Muscle layer of colon (tissue), 2 donors: ENCODE measurements at regions not wholly inside any gene's neighbourhood (a gene's known extent, or its start where the extent isn't known, plus 50 kb on each side); places are given as distances from the start of the nearest gene placed in this dataset.

ENCODE experiments used
- H3K27ac ChIP-seq: one replicate; pipeline ENCODE4 v1.7.0; 2013; ENCODE audit warnings: low read depth, mild to moderate bottlenecking, low read length, moderate library complexity
- H3K27me3 ChIP-seq, 2 donors: one replicate each; pipeline ENCODE4 v1.7.0; 2013; ENCODE audit warnings: low read length in 2 of 2, mild to moderate bottlenecking in 2 of 2; ENCODE audit not compliant: insufficient read depth in 2 of 2, control insufficient read depth in 1 of 2
- H3K36me3 ChIP-seq: one replicate; pipeline ENCODE4 v1.7.0; 2013; ENCODE audit warnings: mild to moderate bottlenecking, low read length; ENCODE audit not compliant: insufficient read depth
- H3K4me1 ChIP-seq: one replicate; pipeline ENCODE4 v1.7.0; 2013; ENCODE audit warnings: mild to moderate bottlenecking, low read length; ENCODE audit not compliant: insufficient read depth
- H3K4me3 ChIP-seq, 2 donors: one replicate each; pipeline ENCODE4 v1.7.0; 2013; ENCODE audit warnings: low read length in 2 of 2, low read depth in 1 of 2, mild to moderate bottlenecking in 1 of 2, moderate library complexity in 1 of 2
- H3K9ac ChIP-seq: one replicate; pipeline ENCODE4 v1.7.0; 2013; ENCODE audit warnings: low read length
- H3K9me3 ChIP-seq: one replicate; pipeline ENCODE4 v1.7.0; 2013; ENCODE audit warnings: mild to moderate bottlenecking, low read length
- donor health status: abdominal sarcoma.
- donor health status: Adenocarcinoma of cecum.

GRCh38 chr12:118709946-118710345, 271.4 kb upstream of the SRRM4 start:
- Histone ChIP-seq H3K9me3 (no peaks in the 10 kb centered on the region), H3K36me3 (no peaks in the 10 kb centered on the region), H3K4me3 (no peak overlapping the region), H3K4me1 (no peaks in the 10 kb centered on the region), H3K9ac (no peak overlapping the region), H3K27me3 (no peaks in the 10 kb centered on the region), H3K27ac (no peak overlapping the region)

DNA sequence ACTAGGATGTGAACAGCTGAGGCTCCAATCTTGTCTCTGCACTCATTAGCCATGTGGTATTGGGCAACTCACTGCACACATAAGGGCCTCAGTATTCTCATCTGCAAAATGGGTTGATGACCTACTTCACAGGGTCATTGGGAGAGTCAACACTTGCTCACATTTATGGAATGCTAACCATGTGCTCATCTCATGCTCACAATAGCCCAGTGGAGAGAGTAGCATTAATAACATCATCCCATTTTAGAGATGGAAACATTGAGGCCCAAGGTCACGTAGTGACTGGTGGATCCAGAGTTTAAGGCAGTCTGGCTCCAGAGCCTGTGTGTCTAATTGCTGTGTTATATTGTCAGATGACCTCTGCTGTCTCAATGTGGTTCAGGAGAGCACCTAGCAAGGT, 270.2 kb upstream of the SRRM4 start:
- Histone ChIP-seq H3K27me3 (no peaks in the 10 kb centered on the region), H3K4me1 (no peaks in the 10 kb centered on the region), H3K27ac (no peak overlapping the region), H3K9ac (no peak overlapping the region), H3K9me3 (no peaks in the 10 kb centered on the region), H3K36me3 (no peaks in the 10 kb centered on the region), H3K4me3 (no peak overlapping the region)

DNA sequence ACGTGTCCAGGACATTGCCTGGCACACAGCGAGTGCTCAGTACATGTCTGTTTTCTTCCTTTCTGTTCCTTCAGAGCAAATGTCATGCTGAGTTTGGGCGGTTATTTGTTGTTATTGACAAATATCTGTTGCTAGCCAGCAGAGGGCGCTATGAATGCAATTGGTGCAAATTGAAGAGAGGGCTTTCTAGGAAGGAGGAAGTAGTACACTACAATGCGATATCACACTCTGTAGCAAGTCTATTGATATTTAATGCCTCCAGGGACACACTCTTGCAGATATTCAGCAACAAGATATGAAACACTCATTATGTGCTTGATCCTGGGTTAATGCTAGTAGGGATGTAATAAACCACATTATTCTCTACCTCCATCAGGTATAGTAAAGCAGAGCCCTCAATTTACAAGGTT, 267.3 kb upstream of the SRRM4 start:
- no peaks in the 10 kb centered on the region for H3K27me3 ChIP-seq
- no peaks in the 10 kb centered on the region for H3K4me1 ChIP-seq
- no peak overlapping the region for H3K27ac ChIP-seq
- no peaks in the 10 kb centered on the region for H3K36me3 ChIP-seq
- no peak overlapping the region for H3K4me3 ChIP-seq
- no peak overlapping the region for H3K9ac ChIP-seq
- no peaks in the 10 kb centered on the region for H3K9me3 ChIP-seq

- Histone ChIP-seq H3K36me3 (no peaks in the 10 kb centered on the region), H3K27ac (no peak overlapping the region), H3K4me3 (no peak overlapping the region), H3K27me3 (no peaks in the 10 kb centered on the region), H3K9me3 (no peaks in the 10 kb centered on the region), H3K9ac (no peak overlapping the region), H3K4me1 (no peaks in the 10 kb centered on the region)
Observed at GRCh38 chr12:118714500-118714899, 266.8 kb upstream of the SRRM4 start.

DNA sequence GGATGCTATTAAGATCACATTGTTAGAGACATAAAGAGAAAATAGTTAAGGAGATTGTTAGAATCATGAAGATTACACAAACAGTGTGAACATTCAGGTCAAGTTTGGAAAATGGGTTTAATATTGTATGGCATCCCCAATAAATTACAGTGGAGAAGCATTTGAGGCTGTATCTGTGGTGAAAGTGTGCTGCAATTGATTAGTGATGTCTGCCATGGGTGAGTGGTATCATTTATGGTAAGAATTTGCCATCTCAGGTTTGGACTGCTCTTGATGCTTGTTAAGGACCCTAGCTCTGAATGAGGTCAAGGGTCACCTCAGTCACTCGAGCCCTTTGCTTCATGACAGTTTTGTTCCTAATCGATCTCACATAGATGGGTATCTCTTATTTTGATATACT, 265.7 kb upstream of the SRRM4 start:
- Histone ChIP-seq H3K9ac (no peak overlapping the region), H3K4me1 (no peaks in the 10 kb centered on the region), H3K27me3 (no peaks in the 10 kb centered on the region), H3K27ac (no peak overlapping the region), H3K4me3 (no peak overlapping the region), H3K9me3 (no peaks in the 10 kb centered on the region), H3K36me3 (no peaks in the 10 kb centered on the region)

- no peak overlapping the region for H3K4me3 ChIP-seq
- H3K36me3 ChIP-seq: no peaks in the 10 kb centered on the region
- H3K4me1 ChIP-seq: no peaks in the 10 kb centered on the region
- H3K9me3 ChIP-seq: no peaks in the 10 kb centered on the region
- H3K27me3 ChIP-seq: no peaks in the 10 kb centered on the region
- no peak overlapping the region for H3K27ac ChIP-seq
- H3K9ac ChIP-seq: no peak overlapping the region
Observed at GRCh38 chr12:118727196-118727978, 254.0 kb upstream of the SRRM4 start.

- no peaks in the 10 kb centered on the region for H3K36me3 ChIP-seq
- H3K4me3 ChIP-seq: no peak overlapping the region
- H3K4me1 ChIP-seq: no peaks in the 10 kb centered on the region
- H3K27ac ChIP-seq: no peak overlapping the region
- no peak overlapping the region for H3K9ac ChIP-seq
- H3K27me3 ChIP-seq: no peaks in the 10 kb centered on the region
- no peaks in the 10 kb centered on the region for H3K9me3 ChIP-seq
Observed at GRCh38 chr12:118727979-118728366, 253.4 kb upstream of the SRRM4 start.

- Histone ChIP-seq H3K36me3 (no peaks in the 10 kb centered on the region), H3K9me3 (no peaks in the 10 kb centered on the region), H3K4me1 (no peaks in the 10 kb centered on the region), H3K27me3 (no peaks in the 10 kb centered on the region), H3K4me3 (no peak overlapping the region), H3K27ac (no peak overlapping the region), H3K9ac (no peak overlapping the region)
Observed at GRCh38 chr12:118734266-118734665, 247.1 kb upstream of the SRRM4 start.

- Histone ChIP-seq H3K27ac (no peak overlapping the region), H3K36me3 (no peaks in the 10 kb centered on the region), H3K27me3 (no peaks in the 10 kb centered on the region), H3K4me1 (no peaks in the 10 kb centered on the region), H3K9ac (no peak overlapping the region), H3K9me3 (no peaks in the 10 kb centered on the region), H3K4me3 (no peak overlapping the region)
Observed at GRCh38 chr12:118737985-118738540, 243.3 kb upstream of the SRRM4 start.

DNA sequence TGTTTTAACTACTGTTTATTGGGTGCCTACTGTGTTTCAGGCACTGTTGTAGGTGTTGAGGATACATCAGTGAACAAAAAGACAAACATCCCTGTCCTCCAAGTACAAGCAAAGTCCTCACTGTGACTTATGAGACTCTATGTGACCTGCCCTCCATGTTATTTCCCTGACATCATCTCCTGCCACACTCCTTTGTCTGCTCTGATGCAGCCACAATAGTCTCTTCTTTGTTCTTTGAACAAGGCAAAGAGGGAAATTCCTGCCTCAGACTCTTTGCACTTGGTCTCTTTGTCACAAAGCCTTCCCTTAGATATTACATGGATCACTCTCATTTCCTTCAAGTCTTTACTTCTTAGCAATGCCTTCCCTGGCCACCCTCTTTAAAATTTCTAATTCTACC, 240.1 kb upstream of the SRRM4 start:
- Histone ChIP-seq H3K36me3 (no peaks in the 10 kb centered on the region), H3K9ac (no peak overlapping the region), H3K4me3 (no peak overlapping the region), H3K27ac (no peak overlapping the region), H3K27me3 (no peaks in the 10 kb centered on the region), H3K4me1 (no peaks in the 10 kb centered on the region), H3K9me3 (no peaks in the 10 kb centered on the region)

GRCh38 chr12:118742431-118742830, 238.9 kb upstream of the SRRM4 start:
- Histone ChIP-seq H3K4me3 (no peak overlapping the region), H3K27ac (no peak overlapping the region), H3K27me3 (no peaks in the 10 kb centered on the region), H3K9me3 (no peaks in the 10 kb centered on the region), H3K36me3 (no peaks in the 10 kb centered on the region), H3K9ac (no peak overlapping the region), H3K4me1 (no peaks in the 10 kb centered on the region)
